Sciatic nerve (tissue), 2 donors: ENCODE measurements at regions not wholly inside any gene's neighbourhood (a gene's known extent, or its start where the extent isn't known, plus 50 kb on each side); places are given as distances from the start of the nearest gene placed in this dataset.

Source experiments
- ATAC-seq: fragments of 200-7000 bp; cut with Tn5 transposase; one replicate; pipeline ENCODE4 v1.9.1; 2020; ENCODE audit warnings: mild to moderate bottlenecking, moderate library complexity
- DNase-seq: peaks from one replicate; pipeline ENCODE4 v3.0.0-alpha.2; 2020; ENCODE audit warnings: low spot score
- intact Hi-C: fragments of 100-400 bp; cut with DNase I; formaldehyde crosslinking; loops from one replicate; pipeline ENCODE4 v1.14.2; 2022
- donor health status: DM: no; HTN: no; CAD: no.
- donor health status: DM: no; HTN: no; CAD: no.

DNA sequence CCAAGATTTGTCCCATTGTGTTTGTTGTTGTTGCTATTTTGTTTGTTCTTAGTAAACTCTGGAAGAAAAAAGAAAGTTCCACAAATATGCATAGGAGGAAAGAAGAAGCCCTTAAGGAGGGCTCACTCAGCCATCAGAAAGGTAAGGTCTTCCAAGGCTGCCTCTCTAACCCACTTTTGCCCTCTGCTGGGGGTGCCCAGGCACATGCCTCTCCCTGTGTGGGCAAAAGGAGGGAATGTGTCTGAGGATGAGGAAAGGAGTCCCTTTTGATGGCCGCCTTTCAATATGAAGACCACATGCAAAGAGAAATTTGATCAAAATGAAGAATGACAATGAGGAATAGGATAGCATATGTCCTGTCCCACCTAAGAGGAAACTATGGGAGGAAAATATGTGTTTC lies 248.2 kb upstream of the POU3F2 start:
- DNase-seq = no peak
- no peak for ATAC-seq
- intact Hi-C loops = no loop called here

GRCh38 chr6:98587555-98587954 lies 246.8 kb upstream of the POU3F2 start:
- intact Hi-C loops = no loop called here
- ATAC-seq = no peak
- DNase-seq = no peak

DNA sequence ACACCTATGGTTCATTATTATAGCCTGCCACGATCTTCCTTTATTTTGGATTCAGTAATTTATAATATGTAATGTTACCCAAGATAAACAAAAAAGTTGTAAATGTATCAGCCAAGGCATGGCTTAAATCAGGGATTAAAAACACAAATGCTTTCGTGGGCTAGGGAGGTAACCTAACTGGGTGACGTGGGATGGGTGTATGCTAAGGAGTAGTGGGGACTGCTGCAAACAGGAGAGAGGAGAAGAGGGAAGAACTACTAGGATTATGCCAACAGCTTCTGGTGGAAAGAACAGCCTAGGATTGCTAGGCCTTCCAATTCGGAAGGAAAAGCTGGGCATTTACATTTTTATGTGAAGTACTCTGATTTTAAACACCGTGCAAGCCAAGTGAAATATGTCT lies 244.8 kb upstream of the POU3F2 start:
- no peak for DNase-seq
- intact Hi-C loops = no loop called here
- ATAC-seq = no peak

- ATAC-seq (no peak), DNase-seq (no peak)
- intact Hi-C loops = no loop called here
These were observed 244.2 kb upstream of the POU3F2 start for GRCh38 chr6:98590136-98590681.

- intact Hi-C loops = no loop called here
- no peak for ATAC-seq
- no peak for DNase-seq
These were observed 243.4 kb upstream of the POU3F2 start for GRCh38 chr6:98590997-98591396.

- intact Hi-C loops = no loop called here
- no peak for ATAC-seq
- DNase-seq = no peak
These were observed 240.7 kb upstream of the POU3F2 start for GRCh38 chr6:98593676-98594075.

GRCh38 chr6:98601716-98602115 lies 232.7 kb upstream of the POU3F2 start:
- no peak for ATAC-seq
- no peak for DNase-seq
- intact Hi-C loops = no loop called here

DNA sequence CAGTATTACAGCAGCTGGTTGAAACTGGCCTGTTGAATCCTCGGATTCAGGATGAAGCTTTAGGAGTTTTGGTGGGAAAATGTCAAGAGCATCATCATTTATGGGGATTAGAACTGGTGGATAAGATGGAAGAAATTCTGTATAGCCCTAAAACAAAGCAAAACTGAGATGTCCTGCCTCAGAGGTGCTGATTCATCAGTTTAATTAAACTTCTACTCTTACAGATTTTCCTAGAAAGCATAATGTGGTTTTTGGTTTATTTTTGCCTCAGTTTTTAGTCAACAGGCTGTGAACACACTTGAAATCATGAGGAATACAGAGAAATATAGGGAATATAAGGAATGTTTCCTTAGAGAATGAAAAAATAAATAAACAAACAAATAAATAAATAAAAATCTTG lies 228.7 kb upstream of the POU3F2 start:
- ATAC-seq (no peak), DNase-seq (no peak)
- intact Hi-C loops = no loop called here

GRCh38 chr6:98627129-98627775 lies 207.1 kb upstream of the POU3F2 start:
- intact Hi-C loops = no loop called here
- ATAC-seq (no peak), DNase-seq (no peak)

DNA sequence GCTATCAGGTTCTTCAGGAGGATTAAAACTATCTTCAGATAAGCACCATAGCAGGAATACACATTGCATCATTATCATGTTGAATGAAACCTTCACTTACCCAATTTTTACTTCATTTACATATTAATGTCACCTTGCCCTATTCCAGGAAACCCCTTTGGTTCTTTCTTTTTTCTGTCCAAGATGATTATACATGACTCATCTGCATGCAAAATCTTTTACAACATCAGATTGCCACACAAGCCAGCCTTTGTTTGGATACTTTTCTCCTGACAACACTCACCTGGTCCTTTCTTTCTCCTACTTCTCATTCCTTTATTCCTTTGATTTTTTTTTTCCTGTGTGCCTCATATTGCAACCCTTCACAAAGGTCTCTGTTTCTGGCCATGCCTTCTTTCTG lies 200.5 kb upstream of the POU3F2 start:
- no peak for DNase-seq
- ATAC-seq = no peak
- intact Hi-C loops = no loop called here

GRCh38 chr6:98634569-98634968 lies 199.8 kb upstream of the POU3F2 start:
- intact Hi-C loops = no loop called here
- ATAC-seq (no peak), DNase-seq (no peak)

GRCh38 chr6:98635191-98635590 lies 199.2 kb upstream of the POU3F2 start:
- ATAC-seq (no peak), DNase-seq (no peak)
- intact Hi-C loops = no loop called here

GRCh38 chr6:98636941-98637340 lies 197.4 kb upstream of the POU3F2 start:
- ATAC-seq (no peak), DNase-seq (no peak)
- intact Hi-C loops = no loop called here

- DNase-seq = no peak
- intact Hi-C loops = no loop called here
These were observed 195.2 kb upstream of the POU3F2 start for GRCh38 chr6:98639089-98639635.

DNA sequence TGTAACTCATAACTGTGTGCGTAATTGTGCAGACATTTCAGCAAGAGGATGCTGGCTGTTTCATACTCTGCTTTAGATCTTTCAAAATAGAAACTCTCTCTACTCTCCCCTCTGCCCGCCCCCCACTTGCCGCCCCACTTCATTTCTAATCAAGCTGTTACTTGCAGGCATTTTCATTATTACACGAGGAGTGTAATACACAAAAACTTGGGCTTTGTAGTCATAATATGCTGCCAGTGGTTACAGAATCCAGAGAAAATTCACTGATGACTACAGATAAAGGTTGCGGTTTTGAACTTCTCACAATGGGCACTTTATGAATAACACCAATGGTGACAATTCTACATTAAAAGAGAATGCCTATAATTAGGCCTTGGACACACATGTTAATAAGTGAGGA lies 194.0 kb upstream of the POU3F2 start:
- DNase-seq (no peak), ATAC-seq (no peak)
- intact Hi-C loops = no loop called here

More at GRCh38 chr6:98639089-98639635, 195.2 kb upstream of the POU3F2 start:
- no peak for ATAC-seq

DNA sequence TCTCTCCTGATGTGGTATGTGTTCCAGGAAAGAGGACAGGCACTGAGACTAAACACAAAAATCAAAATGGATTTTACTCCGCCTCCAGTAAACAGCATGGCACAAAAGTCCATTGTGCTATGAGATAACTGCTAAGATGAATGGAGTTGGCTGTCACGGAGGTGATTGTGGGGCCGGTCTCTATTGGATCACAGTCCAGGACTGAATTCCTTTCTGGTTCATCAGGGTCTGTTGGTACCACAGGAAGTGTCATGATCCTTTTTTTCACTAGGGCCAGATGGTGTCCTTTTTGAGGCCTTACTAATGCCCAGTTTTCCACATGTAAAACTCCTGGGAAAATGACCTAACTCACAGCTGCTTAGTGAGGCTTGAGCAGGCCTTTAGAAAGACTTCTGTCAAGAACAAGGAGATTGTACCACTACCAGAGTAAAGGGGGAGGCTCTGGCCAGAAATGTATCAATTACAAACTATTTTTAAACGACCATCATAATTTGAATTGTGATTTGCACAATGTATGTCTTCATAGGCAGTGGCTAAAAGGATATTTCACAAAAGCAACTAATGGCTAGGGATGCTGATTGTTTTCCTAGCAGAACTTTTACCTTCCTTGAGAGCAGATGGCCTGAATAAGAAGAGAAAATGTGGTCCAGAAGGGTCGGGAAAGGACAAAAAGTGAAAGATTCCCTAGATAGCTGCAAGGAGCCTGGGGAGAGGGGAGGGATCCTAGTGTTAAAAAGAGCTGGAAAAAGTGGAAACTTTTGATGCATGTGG lies 192.2 kb upstream of the POU3F2 start:
- ATAC-seq (no peak), DNase-seq (no peak)
- intact Hi-C loops = no loop called here

- ATAC-seq (no peak), DNase-seq (no peak)
- intact Hi-C loops = no loop called here
These were observed 190.3 kb upstream of the POU3F2 start for GRCh38 chr6:98644063-98644462.

DNA sequence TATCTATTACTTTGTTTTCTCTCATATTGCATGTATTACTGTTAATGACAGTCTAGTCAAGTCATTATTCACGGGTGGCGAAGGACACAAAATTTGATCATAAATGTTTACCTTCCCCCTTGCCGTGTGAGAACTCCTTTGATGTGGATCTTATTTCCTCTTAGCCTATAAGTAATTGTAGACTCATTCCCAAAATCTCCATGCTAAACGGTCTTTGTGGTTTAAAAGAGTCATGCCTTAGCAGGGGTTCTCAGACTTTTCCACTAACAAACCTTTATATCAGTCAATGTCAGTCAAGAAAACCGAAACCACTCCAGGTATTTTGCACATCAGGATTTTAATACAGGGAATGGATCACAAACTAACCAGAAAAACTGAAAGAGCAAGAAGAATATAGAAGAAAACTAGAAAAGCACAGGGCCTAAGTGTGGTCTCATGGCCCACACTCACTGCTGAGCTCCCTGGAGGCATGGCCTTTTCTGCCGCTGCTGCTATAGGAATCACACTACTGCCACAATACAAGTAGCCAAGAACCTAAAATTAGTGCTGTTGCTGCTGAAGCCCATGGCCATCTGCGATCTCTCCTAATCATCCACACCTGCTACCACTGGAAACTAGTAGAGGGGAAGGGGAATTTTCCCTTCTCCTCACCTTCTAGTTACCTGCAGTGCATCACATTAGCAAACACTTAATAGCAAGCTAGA lies 186.0 kb upstream of the POU3F2 start:
- intact Hi-C loops = no loop called here
- DNase-seq (no peak), ATAC-seq (no peak)

- intact Hi-C loops = no loop called here
- no peak for ATAC-seq
- no peak for DNase-seq
These were observed 183.4 kb upstream of the POU3F2 start for GRCh38 chr6:98650941-98651340.

GRCh38 chr6:98653179-98653578 lies 181.2 kb upstream of the POU3F2 start:
- ATAC-seq (no peak), DNase-seq (no peak)
- intact Hi-C loops = no loop called here
